ENCODE measurements at regions not wholly inside any gene's neighbourhood (a gene's known extent, or its start where the extent isn't known, plus 50 kb on each side); places are given as distances from the start of the nearest gene placed in this dataset.

DNA sequence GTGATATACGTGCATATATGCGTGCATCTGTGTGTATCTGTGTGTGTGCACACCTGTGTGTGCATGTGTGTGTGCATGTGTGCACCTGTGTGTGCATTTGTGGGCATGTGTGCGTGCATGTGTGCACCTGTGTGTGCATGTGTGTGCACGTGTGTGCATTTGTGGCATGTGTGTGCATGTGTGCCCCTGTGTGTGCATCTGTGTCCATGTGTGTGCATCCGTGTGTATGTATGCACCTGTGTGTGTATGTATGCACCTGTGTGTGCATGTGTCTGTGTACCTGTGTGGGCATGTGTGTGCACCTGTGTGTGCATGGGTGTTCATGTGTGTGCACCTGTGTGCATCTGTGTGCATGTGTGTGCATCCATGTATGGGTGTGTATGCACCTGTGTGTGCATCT lies 167.8 kb upstream of the SFSWAP start:
- no peak overlapping the region for H3K27ac ChIP-seq (ENCODE audit: extremely low read depth, low read depth, low read length)
- H4K20me1 ChIP-seq (replicated peaks; ENCODE audit: control insufficient read depth, insufficient read depth, low read length), result no peaks in the 10 kb centered on the region
- intact Hi-C loops (cut with micrococcal nuclease), result no loop called here
- H3K9me1 ChIP-seq (ENCODE audit: control insufficient read depth, insufficient read depth, low read length), result no peaks in the 10 kb centered on the region
- peaks cover 0 to 5% of the 10 kb centered on the region in 2 experiments; a peak in 1 of 5 replicates for H3K27me3 ChIP-seq (ENCODE audit: control insufficient read depth in 2 of 2, insufficient read depth in 2 of 2, low read length in 2 of 2)
- no peak for TF ChIP-seq ARID1B (IDR thresholded peaks at IDR 0.05)
- TF ChIP-seq RFX7 (CRISPR knock-in tag; IDR thresholded peaks at IDR 0.05), result no peak
- no peak for TF ChIP-seq TARDBP (IDR thresholded peaks at IDR 0.05)
- TF ChIP-seq, protein P1, sequence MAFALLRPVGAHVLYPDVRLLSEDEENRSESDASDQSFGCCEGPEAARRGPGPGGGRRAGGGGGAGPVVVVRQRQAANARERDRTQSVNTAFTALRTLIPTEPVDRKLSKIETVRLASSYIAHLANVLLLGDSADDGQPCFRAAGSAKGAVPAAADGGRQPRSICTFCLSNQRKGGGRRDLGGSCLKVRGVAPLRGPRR (CRISPR knock-in tag; IDR thresholded peaks at IDR 0.05), result no peak
- TF ChIP-seq, protein P2, sequence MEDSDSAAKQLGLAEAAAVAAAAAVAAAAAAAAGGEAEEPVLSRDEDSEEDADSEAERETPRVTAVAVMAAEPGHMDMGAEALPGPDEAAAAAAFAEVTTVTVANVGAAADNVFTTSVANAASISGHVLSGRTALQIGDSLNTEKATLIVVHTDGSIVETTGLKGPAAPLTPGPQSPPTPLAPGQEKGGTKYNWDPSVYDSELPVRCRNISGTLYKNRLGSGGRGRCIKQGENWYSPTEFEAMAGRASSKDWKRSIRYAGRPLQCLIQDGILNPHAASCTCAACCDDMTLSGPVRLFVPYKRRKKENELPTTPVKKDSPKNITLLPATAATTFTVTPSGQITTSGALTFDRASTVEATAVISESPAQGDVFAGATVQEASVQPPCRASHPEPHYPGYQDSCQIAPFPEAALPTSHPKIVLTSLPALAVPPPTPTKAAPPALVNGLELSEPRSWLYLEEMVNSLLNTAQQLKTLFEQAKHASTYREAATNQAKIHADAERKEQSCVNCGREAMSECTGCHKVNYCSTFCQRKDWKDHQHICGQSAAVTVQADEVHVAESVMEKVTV (CRISPR knock-in tag; IDR thresholded peaks at IDR 0.05), result no peak
- TF ChIP-seq, protein P3, sequence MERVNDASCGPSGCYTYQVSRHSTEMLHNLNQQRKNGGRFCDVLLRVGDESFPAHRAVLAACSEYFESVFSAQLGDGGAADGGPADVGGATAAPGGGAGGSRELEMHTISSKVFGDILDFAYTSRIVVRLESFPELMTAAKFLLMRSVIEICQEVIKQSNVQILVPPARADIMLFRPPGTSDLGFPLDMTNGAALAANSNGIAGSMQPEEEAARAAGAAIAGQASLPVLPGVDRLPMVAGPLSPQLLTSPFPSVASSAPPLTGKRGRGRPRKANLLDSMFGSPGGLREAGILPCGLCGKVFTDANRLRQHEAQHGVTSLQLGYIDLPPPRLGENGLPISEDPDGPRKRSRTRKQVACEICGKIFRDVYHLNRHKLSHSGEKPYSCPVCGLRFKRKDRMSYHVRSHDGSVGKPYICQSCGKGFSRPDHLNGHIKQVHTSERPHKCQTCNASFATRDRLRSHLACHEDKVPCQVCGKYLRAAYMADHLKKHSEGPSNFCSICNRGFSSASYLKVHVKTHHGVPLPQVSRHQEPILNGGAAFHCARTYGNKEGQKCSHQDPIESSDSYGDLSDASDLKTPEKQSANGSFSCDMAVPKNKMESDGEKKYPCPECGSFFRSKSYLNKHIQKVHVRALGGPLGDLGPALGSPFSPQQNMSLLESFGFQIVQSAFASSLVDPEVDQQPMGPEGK (CRISPR knock-in tag; IDR thresholded peaks at IDR 0.05; ENCODE audit: borderline replicate concordance), result no peak
- TF ChIP-seq TEAD1 (CRISPR knock-in tag; IDR thresholded peaks at IDR 0.05), result no peak
- TF ChIP-seq ZNF184 (CRISPR knock-in tag; IDR thresholded peaks at IDR 0.05), result no peak
- no peak for TF ChIP-seq ADNP (tag; IDR thresholded peaks at IDR 0.05)
- no peak for TF ChIP-seq ZNF444 (CRISPR knock-in tag; IDR thresholded peaks at IDR 0.05)
- TF ChIP-seq ZNF121 (CRISPR knock-in tag; conservative IDR thresholded peaks at IDR 0.05), result no peak
- TF ChIP-seq, protein P4, sequence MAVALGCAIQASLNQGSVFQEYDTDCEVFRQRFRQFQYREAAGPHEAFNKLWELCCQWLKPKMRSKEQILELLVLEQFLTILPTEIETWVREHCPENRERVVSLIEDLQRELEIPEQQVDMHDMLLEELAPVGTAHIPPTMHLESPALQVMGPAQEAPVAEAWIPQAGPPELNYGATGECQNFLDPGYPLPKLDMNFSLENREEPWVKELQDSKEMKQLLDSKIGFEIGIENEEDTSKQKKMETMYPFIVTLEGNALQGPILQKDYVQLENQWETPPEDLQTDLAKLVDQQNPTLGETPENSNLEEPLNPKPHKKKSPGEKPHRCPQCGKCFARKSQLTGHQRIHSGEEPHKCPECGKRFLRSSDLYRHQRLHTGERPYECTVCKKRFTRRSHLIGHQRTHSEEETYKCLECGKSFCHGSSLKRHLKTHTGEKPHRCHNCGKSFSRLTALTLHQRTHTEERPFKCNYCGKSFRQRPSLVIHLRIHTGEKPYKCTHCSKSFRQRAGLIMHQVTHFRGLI (CRISPR knock-in tag; IDR thresholded peaks at IDR 0.05), result no peak
- no peak for TF ChIP-seq ZNF140 (CRISPR knock-in tag; IDR thresholded peaks at IDR 0.05)
- no peaks in the 10 kb centered on the region for H3K36me3 ChIP-seq (ENCODE audit: control insufficient read depth, insufficient read depth, low read length)
- H3K9ac ChIP-seq (ENCODE audit: insufficient read depth in 1 of 2, low read depth in 2 of 2, low read length in 2 of 2), result no peak overlapping the region
- no peaks in the 10 kb centered on the region; the same call in 1 of the 2 replicates for H3K9me3 ChIP-seq (replicated peaks; ENCODE audit: control insufficient read depth, insufficient read depth, low read depth, low read length)
- 2% methylated on average over 5 of the region's 5 CpGs for WGBS (ENCODE audit: insufficient coverage, low coverage, missing lambda C conversion rate)
- no TSS peak for BruUV-seq (replicated peaks)
- FAIRE-seq (no peak), DNase-seq (ENCODE audit: extremely low read depth in 1 of 4, low spot score in 3 of 4) (no peak), ATAC-seq (no peak)
- POLR2A ChIA-PET, result no interaction called here
- in situ Hi-C loops (cut with MboI), result no loop called here
- H3K79me2 ChIP-seq (ENCODE audit: control insufficient read depth, insufficient read depth, low read length), result no peaks in the 10 kb centered on the region
- no peaks in the 10 kb centered on the region for H3K4me1 ChIP-seq (replicated peaks in 1 of 2; ENCODE audit: control insufficient read depth in 2 of 2, insufficient read depth in 2 of 2, low read length in 2 of 2)
- H2AFZ ChIP-seq (ENCODE audit: low read depth, low read length), result no peak overlapping the region
- H3K4me3 ChIP-seq, result no peak overlapping the region
- no peak overlapping the region; the same call in 1 of the 2 replicates for H3K4me2 ChIP-seq (ENCODE audit: insufficient read depth, low read length)
- CTCF ChIA-PET (ENCODE audit: low intra/inter-chr PET ratio), result no interaction called here
